NCI-H2029 (cell line): ENCODE measurements at regions not wholly inside any gene's neighbourhood (a gene's known extent, or its start where the extent isn't known, plus 50 kb on each side); places are given as distances from the start of the nearest gene placed in this dataset.
A peak's percentile ranks its signal among the peaks of the same experiment; 100 is the strongest.

Experiments used
- DNase-seq: peaks from one replicate; lab custom pipeline; 2025; lab: John Stamatoyannopoulos, UW

- DNase-seq = no peak
Observed at GRCh38 chr18:27627927-27628326, 442.8 kb upstream of the CHST9 start.

DNA sequence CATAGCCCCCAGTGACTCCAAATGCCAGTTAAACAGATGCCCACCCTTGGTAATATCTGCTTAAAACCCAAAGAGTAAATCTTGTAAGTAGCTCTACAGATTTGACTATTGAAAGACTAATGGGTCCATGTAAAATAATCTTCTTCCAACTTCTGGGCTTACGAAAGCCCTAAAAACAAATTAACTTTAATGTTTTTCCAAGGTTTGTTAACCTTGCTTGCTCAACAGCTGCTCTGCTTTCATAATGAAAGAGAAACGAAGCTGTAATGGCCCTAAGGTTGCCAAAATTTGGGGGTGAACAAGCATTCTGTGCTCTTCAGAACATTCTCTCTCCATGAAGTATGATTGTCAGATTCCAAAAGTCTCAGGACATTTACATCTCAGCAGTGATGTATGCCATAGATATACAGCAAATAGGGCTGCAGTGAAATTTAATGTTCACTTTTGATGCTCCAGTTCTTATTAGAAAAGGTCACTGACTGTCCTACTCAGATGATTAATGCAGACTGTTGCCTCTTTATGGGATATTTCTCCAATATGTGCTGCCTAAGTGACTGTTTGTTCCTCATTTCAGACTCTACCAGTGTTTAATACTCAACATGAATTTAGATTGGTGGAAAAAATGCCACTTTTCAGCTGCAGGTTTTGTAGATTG is 436.3 kb upstream of the CHST9 start:
- DNase-seq = no peak

DNA sequence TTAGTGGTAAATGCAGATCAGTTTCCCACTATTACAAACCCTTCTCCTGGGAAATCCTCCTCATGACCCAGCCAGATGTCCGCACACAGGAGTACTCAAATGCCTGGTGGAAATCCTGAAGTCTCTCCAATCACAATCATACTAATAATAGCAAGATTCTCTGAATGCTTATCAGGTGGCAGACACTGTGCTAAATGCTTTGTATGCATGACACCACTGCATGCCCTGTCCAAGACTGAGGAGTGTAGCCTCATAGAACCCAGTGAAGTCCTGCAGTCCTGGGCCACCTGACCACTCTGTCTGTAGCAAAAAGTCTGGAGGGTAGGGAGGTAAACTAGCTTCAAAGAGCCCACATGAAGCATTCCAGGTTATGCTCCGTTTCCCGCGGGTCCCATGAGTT is 434.8 kb upstream of the CHST9 start:
- DNase-seq = no peak

- DNase-seq = no peak
Observed at GRCh38 chr18:27619090-27619772, 434.1 kb upstream of the CHST9 start.

- no peak for DNase-seq
Observed at GRCh38 chr18:27616324-27616723, 431.2 kb upstream of the CHST9 start.

GRCh38 chr18:27614951-27615844 is 430.1 kb upstream of the CHST9 start:
- DNase-seq = no peak

GRCh38 chr18:27609221-27609620 is 424.1 kb upstream of the CHST9 start:
- DNase-seq = no peak

DNA sequence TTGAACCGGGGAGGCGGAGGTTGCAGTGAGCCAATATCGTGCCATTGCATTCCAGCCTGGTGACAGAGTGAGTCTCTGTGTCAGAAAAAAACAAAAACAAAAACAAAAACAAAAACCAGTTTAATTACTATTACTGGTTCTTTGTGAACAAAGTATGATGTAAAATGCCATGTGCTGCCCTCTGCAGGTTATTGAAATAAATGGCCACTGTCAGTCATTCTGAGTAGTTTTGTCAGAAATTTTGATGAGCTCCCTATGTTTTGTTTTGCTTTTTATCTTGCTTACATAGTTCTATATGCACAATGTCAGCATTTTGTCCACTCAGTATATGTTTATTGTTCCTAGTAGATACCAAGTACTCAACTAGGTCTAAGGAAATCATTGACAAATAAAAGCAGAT is 423.6 kb upstream of the CHST9 start:
- DNase-seq = no peak

- DNase-seq = no peak
Observed at GRCh38 chr18:27608174-27608573, 423.1 kb upstream of the CHST9 start.

GRCh38 chr18:27606741-27607140 is 421.6 kb upstream of the CHST9 start:
- DNase-seq = no peak

DNA sequence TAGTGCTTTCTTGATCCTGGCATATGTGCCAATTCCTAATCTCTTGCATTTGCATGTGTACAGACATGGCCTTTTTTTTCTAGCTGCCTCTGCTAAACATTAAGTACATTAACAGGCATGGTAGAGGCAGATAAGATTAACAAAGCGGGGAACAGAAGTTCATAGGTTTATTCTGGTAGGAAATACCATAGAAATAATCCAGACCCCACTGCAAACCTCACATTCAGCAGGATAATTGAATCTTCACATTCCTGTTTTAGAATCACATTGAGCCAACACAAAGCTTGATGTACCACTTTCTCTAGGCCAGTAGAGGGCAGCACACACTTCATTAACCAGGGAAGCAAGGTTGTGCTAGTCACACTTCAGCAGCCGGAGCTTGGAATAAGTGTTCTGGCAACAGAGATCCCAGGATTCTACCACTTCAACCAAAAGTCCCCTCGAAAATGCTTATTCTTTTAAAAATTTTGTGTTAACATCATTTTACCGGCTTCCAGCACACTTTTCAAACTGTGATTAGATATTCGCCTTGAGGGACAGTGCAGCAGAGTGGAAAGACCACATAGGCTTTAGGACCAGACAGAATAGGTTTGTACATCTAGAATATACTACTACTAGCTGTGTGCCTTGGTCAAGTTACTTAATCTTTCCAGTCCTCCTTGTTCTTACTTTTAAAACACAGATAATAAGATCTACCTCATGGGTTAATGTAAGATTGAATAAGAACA is 420.2 kb upstream of the CHST9 start:
- DNase-seq = peak; percentile 57

DNA sequence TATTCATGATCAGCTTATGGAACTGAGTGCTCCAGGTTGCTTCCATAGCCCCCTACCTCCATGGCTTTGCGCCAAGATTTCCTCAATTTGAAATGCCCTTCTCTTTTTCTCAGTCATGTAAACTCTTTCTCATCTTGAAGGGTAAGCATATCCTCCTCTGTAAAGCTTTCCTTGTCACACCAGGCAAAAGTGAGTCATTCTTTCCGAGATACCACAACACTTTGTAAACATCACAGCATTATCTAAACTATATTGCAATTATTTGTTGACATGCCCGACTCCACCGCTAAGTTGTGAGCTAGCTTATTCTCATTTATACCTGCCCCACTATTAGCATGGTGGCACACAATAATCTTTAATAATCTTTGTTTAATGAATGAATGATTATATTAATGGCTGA is 419.5 kb upstream of the CHST9 start:
- no peak for DNase-seq

- DNase-seq = no peak
Observed at GRCh38 chr18:27602092-27602491, 417.0 kb upstream of the CHST9 start.

DNA sequence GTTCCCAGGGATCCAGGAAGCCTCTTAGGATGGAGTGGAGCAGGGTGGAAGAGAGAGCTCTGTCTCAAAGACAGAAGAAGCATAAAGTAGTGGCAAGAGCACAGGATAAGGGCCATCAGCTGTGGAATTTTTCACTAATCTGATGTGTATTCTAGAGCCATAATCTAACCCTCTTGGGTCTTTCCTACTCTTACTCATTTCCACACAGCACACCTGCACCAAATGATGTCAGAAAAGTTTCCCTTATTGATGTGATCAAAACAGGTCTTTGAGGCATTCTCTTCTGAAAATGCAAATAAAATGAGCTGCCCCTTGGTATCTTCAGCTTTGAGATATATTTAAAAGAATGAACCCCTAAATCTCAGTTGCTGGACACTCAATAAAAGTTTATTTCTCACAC is 415.1 kb upstream of the CHST9 start:
- no peak for DNase-seq

GRCh38 chr18:27599202-27599829 is 414.2 kb upstream of the CHST9 start:
- DNase-seq = no peak

DNA sequence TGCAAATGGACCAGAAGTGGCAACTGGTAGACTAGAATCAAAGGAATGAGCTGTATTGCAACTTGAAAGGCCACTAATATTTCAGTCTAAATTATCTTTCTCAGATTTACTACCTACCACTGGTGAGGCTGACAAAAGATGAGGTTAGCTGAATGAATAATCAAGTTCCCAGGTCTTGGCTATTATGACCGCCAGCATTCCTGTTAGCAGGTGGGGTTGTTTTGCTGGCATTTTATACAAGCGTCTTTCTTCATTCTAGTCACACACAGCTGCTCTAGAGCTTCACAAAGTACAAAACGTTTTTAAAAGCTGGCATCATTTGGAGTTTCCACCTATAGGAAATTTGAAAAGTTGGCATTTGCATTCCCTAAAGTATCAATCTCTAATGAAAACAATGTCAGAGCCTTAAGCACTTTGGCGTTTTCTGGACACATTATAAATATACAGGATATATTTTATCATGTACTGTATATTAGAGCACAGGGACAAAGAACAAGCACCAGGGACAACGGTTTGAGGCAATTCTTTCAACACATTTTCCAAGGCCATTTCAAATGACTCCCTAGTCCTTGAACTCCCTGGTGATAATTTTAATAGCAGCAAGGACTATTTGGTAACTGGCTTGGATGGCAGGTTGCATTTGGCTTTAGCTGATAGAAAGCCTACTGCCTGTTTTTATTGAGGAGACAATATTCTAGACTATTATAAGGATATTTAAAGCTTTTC is 410.2 kb upstream of the CHST9 start:
- no peak for DNase-seq

- DNase-seq = no peak
Observed at GRCh38 chr18:27585602-27586173, 400.6 kb upstream of the CHST9 start.

DNA sequence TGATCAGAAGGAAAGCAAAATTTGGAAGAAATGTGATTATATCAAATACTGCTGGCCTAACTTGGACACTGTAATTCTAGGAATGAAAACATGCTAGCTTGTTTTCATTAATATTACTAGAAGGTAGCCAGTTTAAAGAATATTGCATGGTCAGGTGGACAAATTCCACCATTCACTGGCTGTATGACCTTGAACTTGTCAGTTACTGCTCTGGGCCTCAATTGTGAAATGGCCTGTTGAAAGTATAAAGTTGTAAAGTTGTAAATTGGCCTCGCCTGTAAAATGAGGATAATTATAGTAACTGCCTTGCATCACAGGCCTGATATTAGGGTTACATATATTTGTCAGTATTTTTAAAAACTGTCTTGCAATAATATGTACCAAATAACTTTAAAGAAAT is 398.4 kb upstream of the CHST9 start:
- DNase-seq = no peak

- no peak for DNase-seq
Observed at GRCh38 chr18:27582760-27583412, 397.8 kb upstream of the CHST9 start.

DNA sequence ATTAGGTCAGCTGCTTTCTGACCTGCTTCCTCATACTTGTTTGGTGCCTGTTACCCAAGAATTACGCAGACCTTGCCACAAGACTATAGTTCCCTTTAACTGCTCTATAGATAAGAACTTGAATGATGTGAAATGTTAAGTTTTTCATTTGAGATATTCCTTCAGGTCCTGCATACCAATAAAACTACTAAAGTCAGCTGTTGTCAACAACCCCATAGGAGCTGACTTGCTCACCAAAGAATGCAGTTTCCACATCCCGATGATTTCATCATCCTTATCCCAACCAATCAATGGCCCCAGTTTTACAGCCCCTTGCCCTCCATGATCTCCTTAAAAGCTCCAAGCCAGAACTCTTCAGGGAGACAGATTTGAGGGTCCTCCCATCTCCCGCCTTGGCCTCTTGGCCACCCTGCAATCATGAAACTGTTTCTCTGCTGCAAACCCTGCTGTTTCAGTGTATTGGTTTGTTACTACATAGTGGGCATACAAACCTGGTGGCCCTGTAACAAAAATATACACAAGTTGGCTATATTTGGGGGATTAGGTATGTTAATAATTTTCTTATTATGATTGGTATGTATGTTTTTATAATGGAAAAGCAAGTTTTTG is 396.3 kb upstream of the CHST9 start:
- no peak for DNase-seq
